Prostate gland (tissue), 2 donors: ENCODE measurements at regions not wholly inside any gene's neighbourhood (a gene's known extent, or its start where the extent isn't known, plus 50 kb on each side); places are given as distances from the start of the nearest gene placed in this dataset.

Source experiments
- DNase-seq: peaks from one replicate; pipeline ENCODE4 v3.0.0-alpha.2; 2019; ENCODE audit warnings: low spot score
- H3K27ac ChIP-seq, 2 donors: fragments of 200-600 bp; sonication (generic); 2 replicates each; pipeline ENCODE4 v1.5.1; 2017 to 2019
- H3K27me3 ChIP-seq: fragments of 200-600 bp; sonication (generic); replicated peaks from 2 replicates; pipeline ENCODE4 v1.5.1; 2019; ENCODE audit not compliant: insufficient read depth
- H3K36me3 ChIP-seq, 2 donors: fragments of 200-600 bp; sonication (generic); 1 replicate in 1 of 2; 2 replicates in 1 of 2; pipeline versions ENCODE4 v1.5.1 to v1.8.1; 2017 to 2019
- H3K4me1 ChIP-seq: fragments of 200-600 bp; sonication (generic); replicated peaks from 2 replicates; pipeline ENCODE4 v1.5.1; 2019
- H3K4me3 ChIP-seq, 2 donors: fragments of 200-600 bp; sonication (generic); 2 replicates each; pipeline ENCODE4 v1.5.1; 2017 to 2019
- H3K9me3 ChIP-seq: fragments of 200-600 bp; sonication (generic); 2 replicates; pipeline ENCODE4 v1.5.1; 2017
- POLR2A ChIP-seq: fragments of 450-650 bp; IDR thresholded peaks from one replicate; pipeline ENCODE4 v1.6.1; 2016; ENCODE audit warnings: antibody characterized with exemption, mild to moderate bottlenecking
- POLR2AphosphoS5 ChIP-seq: sonication (generic); formaldehyde crosslinking; IDR thresholded peaks from one replicate; pipeline ENCODE4 v1.6.1; 2017; ENCODE audit warnings: antibody characterized with exemption
- WGBS: methylation state at CpG from one replicate; pipeline ENCODE4 v1.1.5; 2018; 5-methylcytosine and 5-hydroxymethylcytosine counted together
- intact Hi-C: fragments of 100-400 bp; cut with DNase I; formaldehyde crosslinking; loops from one replicate; pipeline ENCODE4 v1.14.2; 2022
- TF ChIP-seq, protein P1 (sequence below), 4 experiments: fragments of 200-600 bp in 2 of 4; fragments of 450-650 bp in 2 of 4; sonication (generic) in 2 of 4; IDR thresholded peaks; 1 replicate in 3 of 4; 2 replicates in 1 of 4; pipeline ENCODE4 v1.5.1; 2016 to 2019; ENCODE audit warnings: antibody characterized with exemption in 4 of 4, mild to moderate bottlenecking in 2 of 4, moderate library complexity in 2 of 4

DNA sequence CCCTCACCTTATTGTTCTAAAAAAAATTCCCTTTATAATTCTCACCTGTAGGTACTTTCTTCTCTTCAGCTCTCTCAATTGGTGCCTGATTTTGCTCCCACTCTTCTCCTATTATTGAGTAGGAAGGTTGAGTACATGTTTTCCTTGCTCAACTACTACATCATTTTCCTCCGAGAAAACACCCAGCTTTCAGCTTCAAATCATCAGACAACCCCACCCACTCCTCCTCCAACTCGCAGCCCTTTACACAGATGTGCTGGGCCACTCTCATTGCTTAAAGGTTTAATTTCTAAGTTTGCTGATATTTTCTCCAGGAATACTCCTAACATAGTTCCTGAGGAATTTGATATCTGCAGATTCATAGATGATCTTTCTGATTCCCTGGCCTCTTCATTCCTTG is 734.4 kb upstream of the ZEB2 start:
- no peak for DNase-seq
- Histone ChIP-seq H3K9me3 (no peaks in the 10 kb centered on the region), H3K36me3 (no peaks in the 10 kb centered on the region), H3K4me1 (no peaks in the 10 kb centered on the region), H3K4me3 (no peak overlapping the region), H3K27me3 (no peaks in the 10 kb centered on the region), H3K27ac (no peak overlapping the region)
- intact Hi-C loops, result no loop called here
- no peak for TF ChIP-seq POLR2AphosphoS5
- TF ChIP-seq, protein P1, sequence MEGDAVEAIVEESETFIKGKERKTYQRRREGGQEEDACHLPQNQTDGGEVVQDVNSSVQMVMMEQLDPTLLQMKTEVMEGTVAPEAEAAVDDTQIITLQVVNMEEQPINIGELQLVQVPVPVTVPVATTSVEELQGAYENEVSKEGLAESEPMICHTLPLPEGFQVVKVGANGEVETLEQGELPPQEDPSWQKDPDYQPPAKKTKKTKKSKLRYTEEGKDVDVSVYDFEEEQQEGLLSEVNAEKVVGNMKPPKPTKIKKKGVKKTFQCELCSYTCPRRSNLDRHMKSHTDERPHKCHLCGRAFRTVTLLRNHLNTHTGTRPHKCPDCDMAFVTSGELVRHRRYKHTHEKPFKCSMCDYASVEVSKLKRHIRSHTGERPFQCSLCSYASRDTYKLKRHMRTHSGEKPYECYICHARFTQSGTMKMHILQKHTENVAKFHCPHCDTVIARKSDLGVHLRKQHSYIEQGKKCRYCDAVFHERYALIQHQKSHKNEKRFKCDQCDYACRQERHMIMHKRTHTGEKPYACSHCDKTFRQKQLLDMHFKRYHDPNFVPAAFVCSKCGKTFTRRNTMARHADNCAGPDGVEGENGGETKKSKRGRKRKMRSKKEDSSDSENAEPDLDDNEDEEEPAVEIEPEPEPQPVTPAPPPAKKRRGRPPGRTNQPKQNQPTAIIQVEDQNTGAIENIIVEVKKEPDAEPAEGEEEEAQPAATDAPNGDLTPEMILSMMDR (IDR thresholded peaks at IDR 0.05), result no peak
- no peak for TF ChIP-seq POLR2A
- 96% methylated on average over 2 of the region's 2 CpGs for WGBS

- Histone ChIP-seq H3K27ac (no peak overlapping the region), H3K27me3 (no peaks in the 10 kb centered on the region), H3K4me3 (no peak overlapping the region), H3K4me1 (no peaks in the 10 kb centered on the region), H3K9me3 (no peaks in the 10 kb centered on the region), H3K36me3 (no peaks in the 10 kb centered on the region)
- 67% methylated on average over 1 of the region's 1 CpG for WGBS
- TF ChIP-seq POLR2AphosphoS5, result no peak
- no peak for TF ChIP-seq POLR2A
- TF ChIP-seq, protein P1 (IDR thresholded peaks at IDR 0.05), result no peak
- intact Hi-C loops, result no loop called here
- no peak for DNase-seq
Measured at GRCh38 chr2:145253492-145253891, 733.6 kb upstream of the ZEB2 start.

- intact Hi-C loops, result no loop called here
- Histone ChIP-seq H3K27me3 (no peaks in the 10 kb centered on the region), H3K36me3 (no peaks in the 10 kb centered on the region), H3K4me1 (no peaks in the 10 kb centered on the region), H3K27ac (no peak overlapping the region), H3K9me3 (no peaks in the 10 kb centered on the region), H3K4me3 (no peak overlapping the region)
- TF ChIP-seq, protein P1 (IDR thresholded peaks at IDR 0.05), result no peak
- TF ChIP-seq POLR2A, result no peak
- TF ChIP-seq POLR2AphosphoS5, result no peak
- 49% methylated on average over 4 of the region's 4 CpGs for WGBS
- DNase-seq, result no peak
Measured at GRCh38 chr2:145245268-145245870, 725.5 kb upstream of the ZEB2 start.

DNA sequence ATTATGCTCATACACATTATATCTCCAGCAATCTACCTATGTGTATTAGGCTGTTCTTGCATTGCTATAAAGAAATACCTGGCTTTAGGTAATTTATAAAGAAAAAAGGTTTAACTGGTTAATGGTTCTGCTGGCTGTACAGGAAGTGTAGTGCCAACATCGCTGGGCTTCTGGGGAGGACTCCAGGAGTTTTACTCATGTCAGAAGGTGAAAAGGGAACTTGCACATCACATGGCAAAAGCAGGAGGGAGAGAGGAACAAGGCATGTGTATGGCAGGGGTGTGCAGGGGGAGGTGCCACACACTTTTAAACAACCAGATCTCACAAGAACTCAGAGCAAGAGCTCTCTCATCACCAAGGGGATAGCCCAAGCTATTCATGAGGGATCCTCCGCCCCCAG is 715.4 kb upstream of the ZEB2 start:
- WGBS, result 93% methylated on average over 2 of the region's 2 CpGs
- intact Hi-C loops, result no loop called here
- Histone ChIP-seq H3K27me3 (no peaks in the 10 kb centered on the region), H3K9me3 (no peaks in the 10 kb centered on the region), H3K27ac (no peak overlapping the region), H3K4me3 (no peak overlapping the region), H3K4me1 (no peaks in the 10 kb centered on the region), H3K36me3 (no peaks in the 10 kb centered on the region)
- TF ChIP-seq, protein P1 (IDR thresholded peaks at IDR 0.05), result no peak
- no peak for TF ChIP-seq POLR2AphosphoS5
- TF ChIP-seq POLR2A, result no peak
- DNase-seq, result no peak

- no peak overlapping the region for H3K27ac ChIP-seq
- DNase-seq, result no peak
- no peaks in the 10 kb centered on the region for H3K27me3 ChIP-seq
- TF ChIP-seq, protein P1 (IDR thresholded peaks at IDR 0.05), result no peak
- TF ChIP-seq POLR2AphosphoS5 (no peak), POLR2A (no peak)
- H3K4me3 ChIP-seq, result no peak overlapping the region
- WGBS, result 71% methylated on average over 3 of the region's 3 CpGs
- intact Hi-C loops, result no loop called here
- no peaks in the 10 kb centered on the region for H3K9me3 ChIP-seq
- no peaks in the 10 kb centered on the region for H3K36me3 ChIP-seq
- no peaks in the 10 kb centered on the region for H3K4me1 ChIP-seq
Measured at GRCh38 chr2:145230546-145230945, 710.6 kb upstream of the ZEB2 start.
